Pancreas (tissue), 10 donors: ENCODE measurements at regions not wholly inside any gene's neighbourhood (a gene's known extent, or its start where the extent isn't known, plus 50 kb on each side); places are given as distances from the start of the nearest gene placed in this dataset.

ENCODE experiments used
- ATAC-seq, 4 donors: fragments of 200-7000 bp; cut with Tn5 transposase; one replicate each; pipeline versions ENCODE4 v1.8.0 to v1.9.1; 2020; ENCODE audit warnings: mild to moderate bottlenecking in 4 of 4, moderate library complexity in 4 of 4
- DNase-seq, 6 donors: peaks; one replicate each; pipeline ENCODE4 v3.0.0-alpha.2; 2020
- FAIRE-seq: peaks from 2 replicates; lab custom pipeline; 2012; peaks lifted over from hg19 to GRCh38; lab: Jason Lieb, UNC
- H3K27ac ChIP-seq, 4 donors: fragments of 200-600 bp; sonication (generic); 1 replicate in 3 of 4; 2 replicates in 1 of 4; pipeline versions ENCODE4 v1.5.0 to v1.8.0; 2020
- H3K27me3 ChIP-seq, 4 donors: fragments of 200-600 bp; one replicate each; pipeline ENCODE4 v1.8.0; 2021
- H3K36me3 ChIP-seq, 3 donors: fragments of 200-600 bp; sonication (generic) in 1 of 3; one replicate each; pipeline versions ENCODE4 v1.5.0 to v1.8.0; 2020 to 2021
- H3K4me1 ChIP-seq, 3 donors: fragments of 200-600 bp; one replicate each; pipeline ENCODE4 v1.8.0; 2021
- H3K4me3 ChIP-seq, 4 donors: fragments of 200-600 bp; sonication (generic) in 2 of 4; one replicate each; pipeline versions ENCODE4 v1.5.0 to v1.8.0; 2020 to 2021
- H3K9me3 ChIP-seq, 4 donors: fragments of 200-600 bp; one replicate each; pipeline ENCODE4 v1.8.0; 2021
- CTCF ChIP-seq, 4 donors: fragments of 200-600 bp; sonication (generic) in 3 of 4; IDR thresholded peaks; one replicate each; pipeline versions ENCODE4 v1.5.0 to v1.8.0; 2021; ENCODE audit warnings: antibody characterized with exemption in 4 of 4
- WGBS, 2 donors: extraction: QIAGEN DNeasy Blood & Tissue Kit; methylation state at CpG; one replicate each; pipeline ENCODE4 v1.1.7; 2013; 5-methylcytosine and 5-hydroxymethylcytosine counted together
- intact Hi-C, 3 donors: fragments of 100-400 bp; cut with DNase I; formaldehyde crosslinking; loops; one replicate each; pipeline versions ENCODE4 v1.11.1 to v1.14.2; 2022
- donor health status: healthy with polysubstance abuse.
- donor health status: DM: no; HTN: no; CAD: no; lungs with moderate emphysema.
- donor health status: DM: no; HTN: no; CAD: no.
- donor health status: control.
- donor health status: control.
- donor health status: Bipolar disorder and iron deficiency.
- donor health status: DM: yes; HTN: yes; CAD: no.
- donor health status: DM: no; HTN: no; CAD: no.
- donor health status: DM: no; HTN: no; CAD: no.
- donor health status: DM: yes; HTN: yes; CAD: no.

- intact Hi-C loops, result no loop called here
- Histone ChIP-seq H3K4me1 (no peaks in the 10 kb centered on the region), H3K9me3 (no peaks in the 10 kb centered on the region), H3K27me3 (no peaks in the 10 kb centered on the region), H3K4me3 (no peak overlapping the region), H3K36me3 (no peaks in the 10 kb centered on the region), H3K27ac (no peak overlapping the region)
- DNase-seq (no peak), ATAC-seq (no peak), FAIRE-seq (no peak)
- WGBS, 2 donors, result 16 to 17% methylated on average over 1 of the region's 1 CpG
- no peak for TF ChIP-seq CTCF (IDR thresholded peaks at IDR 0.05)
Measured at GRCh38 chr18:40652321-40652720, 1302.7 kb upstream of the PIK3C3 start.

GRCh38 chr18:40651163-40651562 is 1303.9 kb upstream of the PIK3C3 start:
- intact Hi-C loops, result no loop called here
- 58 to 70% methylated on average over 3 of the region's 3 CpGs for WGBS, 2 donors
- H3K9me3 ChIP-seq, result no peaks in the 10 kb centered on the region
- no peaks in the 10 kb centered on the region for H3K36me3 ChIP-seq
- no peak overlapping the region for H3K27ac ChIP-seq
- TF ChIP-seq CTCF (IDR thresholded peaks at IDR 0.05), result no peak
- FAIRE-seq (no peak), ATAC-seq (no peak), DNase-seq (no peak)
- no peaks in the 10 kb centered on the region for H3K27me3 ChIP-seq
- no peak overlapping the region for H3K4me3 ChIP-seq
- no peaks in the 10 kb centered on the region for H3K4me1 ChIP-seq

GRCh38 chr18:40642692-40643229 is 1312.3 kb upstream of the PIK3C3 start:
- Histone ChIP-seq H3K36me3 (no peaks in the 10 kb centered on the region), H3K4me3 (no peak overlapping the region), H3K27ac (no peak overlapping the region), H3K9me3 (no peaks in the 10 kb centered on the region), H3K27me3 (no peaks in the 10 kb centered on the region), H3K4me1 (no peaks in the 10 kb centered on the region)
- intact Hi-C loops, result no loop called here
- FAIRE-seq (no peak), DNase-seq (no peak), ATAC-seq (no peak)
- no peak for TF ChIP-seq CTCF (IDR thresholded peaks at IDR 0.05)
- 51 to 61% methylated on average over 4 of the region's 4 CpGs for WGBS, 2 donors

- Histone ChIP-seq H3K36me3 (no peaks in the 10 kb centered on the region), H3K27me3 (no peaks in the 10 kb centered on the region), H3K4me1 (no peaks in the 10 kb centered on the region), H3K4me3 (no peak overlapping the region), H3K27ac (no peak overlapping the region), H3K9me3 (no peaks in the 10 kb centered on the region)
- ATAC-seq (no peak), DNase-seq (no peak), FAIRE-seq (no peak)
- intact Hi-C loops, result no loop called here
- TF ChIP-seq CTCF (IDR thresholded peaks at IDR 0.05), result no peak
- 88 to 92% methylated on average over 3 of the region's 3 CpGs for WGBS, 2 donors
Measured at GRCh38 chr18:40631319-40631718, 1323.7 kb upstream of the PIK3C3 start.

GRCh38 chr18:40630496-40630895 is 1324.5 kb upstream of the PIK3C3 start:
- 62 to 67% methylated on average over 1 of the region's 1 CpG for WGBS, 2 donors
- no peak overlapping the region for H3K27ac ChIP-seq
- H3K4me1 ChIP-seq, result no peaks in the 10 kb centered on the region
- no peaks in the 10 kb centered on the region for H3K9me3 ChIP-seq
- H3K27me3 ChIP-seq, result no peaks in the 10 kb centered on the region
- ATAC-seq (no peak), DNase-seq (no peak), FAIRE-seq (no peak)
- H3K4me3 ChIP-seq, result no peak overlapping the region
- TF ChIP-seq CTCF (IDR thresholded peaks at IDR 0.05), result no peak
- no peaks in the 10 kb centered on the region for H3K36me3 ChIP-seq
- intact Hi-C loops, result no loop called here
